ENCODE measurements at regions not wholly inside any gene's neighbourhood (a gene's known extent, or its start where the extent isn't known, plus 50 kb on each side); places are given as distances from the start of the nearest gene placed in this dataset.

DNA sequence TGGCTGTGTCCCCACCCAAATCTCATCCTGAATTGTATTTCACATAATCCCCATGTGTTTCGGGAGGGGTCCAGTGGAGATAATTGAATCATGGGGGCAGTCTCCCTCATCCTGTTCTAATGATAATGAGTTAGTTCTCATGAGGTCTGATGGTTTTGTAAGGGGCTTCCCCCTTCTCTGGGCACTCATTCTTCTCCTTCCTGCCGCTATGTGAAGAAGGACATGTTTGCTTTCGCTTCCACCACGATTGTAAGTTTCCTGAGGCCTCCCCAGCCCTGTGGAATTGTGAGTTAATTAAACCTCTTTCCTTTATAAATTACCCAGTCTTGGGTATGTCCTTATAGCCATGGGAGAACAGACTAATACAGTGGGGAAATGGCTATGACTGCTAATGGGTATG lies 72.7 kb upstream of the ZNF648 start:
- Histone ChIP-seq H3K4me3 (replicated peaks in 1 of 4; ENCODE audit: control extremely low read depth in 1 of 4, insufficient read depth in 1 of 4, low read depth in 3 of 4, low read length in 4 of 4) (no peak overlapping the region), H3K9ac (ENCODE audit: insufficient read depth, low read length) (no peak overlapping the region), H2AFZ (ENCODE audit: low read length) (no peak overlapping the region), H3K9me3 (ENCODE audit: control insufficient read depth, insufficient read depth, low read depth, low read length) (no peaks in the 10 kb centered on the region), H3K36me3 (ENCODE audit: control insufficient read depth, insufficient read depth, low read length) (no peaks in the 10 kb centered on the region), H3K27ac (ENCODE audit: insufficient read depth, low read length) (no peak overlapping the region), H4K20me1 (ENCODE audit: control insufficient read depth, extremely low read depth, insufficient read depth, low read length) (no peaks in the 10 kb centered on the region), H3K79me2 (ENCODE audit: control insufficient read depth, insufficient read depth, low read length) (no peaks in the 10 kb centered on the region), H3K4me2 (ENCODE audit: extremely low read depth, insufficient read depth, low read length) (no peak overlapping the region), H3K27me3 (ENCODE audit: control insufficient read depth, insufficient read depth, low read length) (no peaks in the 10 kb centered on the region), H3K4me1 (ENCODE audit: control insufficient read depth, extremely low read depth, insufficient read depth, low read length) (no peaks in the 10 kb centered on the region)
- no peak for TF ChIP-seq EZH2 (IDR thresholded peaks at IDR 0.05; ENCODE audit: low read length, missing control alignments)
- TF ChIP-seq, protein P1, sequence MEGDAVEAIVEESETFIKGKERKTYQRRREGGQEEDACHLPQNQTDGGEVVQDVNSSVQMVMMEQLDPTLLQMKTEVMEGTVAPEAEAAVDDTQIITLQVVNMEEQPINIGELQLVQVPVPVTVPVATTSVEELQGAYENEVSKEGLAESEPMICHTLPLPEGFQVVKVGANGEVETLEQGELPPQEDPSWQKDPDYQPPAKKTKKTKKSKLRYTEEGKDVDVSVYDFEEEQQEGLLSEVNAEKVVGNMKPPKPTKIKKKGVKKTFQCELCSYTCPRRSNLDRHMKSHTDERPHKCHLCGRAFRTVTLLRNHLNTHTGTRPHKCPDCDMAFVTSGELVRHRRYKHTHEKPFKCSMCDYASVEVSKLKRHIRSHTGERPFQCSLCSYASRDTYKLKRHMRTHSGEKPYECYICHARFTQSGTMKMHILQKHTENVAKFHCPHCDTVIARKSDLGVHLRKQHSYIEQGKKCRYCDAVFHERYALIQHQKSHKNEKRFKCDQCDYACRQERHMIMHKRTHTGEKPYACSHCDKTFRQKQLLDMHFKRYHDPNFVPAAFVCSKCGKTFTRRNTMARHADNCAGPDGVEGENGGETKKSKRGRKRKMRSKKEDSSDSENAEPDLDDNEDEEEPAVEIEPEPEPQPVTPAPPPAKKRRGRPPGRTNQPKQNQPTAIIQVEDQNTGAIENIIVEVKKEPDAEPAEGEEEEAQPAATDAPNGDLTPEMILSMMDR (conservative IDR thresholded peaks at IDR 0.05 in 1 of 2, IDR thresholded peaks at IDR 0.05 in 1 of 2; ENCODE audit: low read depth in 1 of 2, low read length in 2 of 2) = no peak
- no peak for DNase-seq (ENCODE audit: low read depth in 2 of 2)

GRCh38 chr1:182133181-182133580 lies 71.7 kb upstream of the ZNF648 start:
- H3K9ac ChIP-seq (ENCODE audit: insufficient read depth, low read length) = no peak overlapping the region
- no peak for DNase-seq (ENCODE audit: low read depth in 2 of 2)
- no peaks in the 10 kb centered on the region for H3K27me3 ChIP-seq (ENCODE audit: control insufficient read depth, insufficient read depth, low read length)
- no peak overlapping the region for H3K4me2 ChIP-seq (ENCODE audit: extremely low read depth, insufficient read depth, low read length)
- H3K9me3 ChIP-seq (ENCODE audit: control insufficient read depth, insufficient read depth, low read depth, low read length) = no peaks in the 10 kb centered on the region
- no peak for TF ChIP-seq EZH2 (IDR thresholded peaks at IDR 0.05; ENCODE audit: low read length, missing control alignments)
- TF ChIP-seq, protein P1 (conservative IDR thresholded peaks at IDR 0.05 in 1 of 2, IDR thresholded peaks at IDR 0.05 in 1 of 2; ENCODE audit: low read depth in 1 of 2, low read length in 2 of 2) = no peak
- no peak overlapping the region for H3K4me3 ChIP-seq (replicated peaks in 1 of 4; ENCODE audit: control extremely low read depth in 1 of 4, insufficient read depth in 1 of 4, low read depth in 3 of 4, low read length in 4 of 4)
- no peaks in the 10 kb centered on the region for H3K36me3 ChIP-seq (ENCODE audit: control insufficient read depth, insufficient read depth, low read length)
- H3K79me2 ChIP-seq (ENCODE audit: control insufficient read depth, insufficient read depth, low read length) = no peaks in the 10 kb centered on the region
- no peaks in the 10 kb centered on the region for H3K4me1 ChIP-seq (ENCODE audit: control insufficient read depth, extremely low read depth, insufficient read depth, low read length)
- H3K27ac ChIP-seq (ENCODE audit: insufficient read depth, low read length) = no peak overlapping the region
- no peak overlapping the region for H2AFZ ChIP-seq (ENCODE audit: low read length)
- no peaks in the 10 kb centered on the region for H4K20me1 ChIP-seq (ENCODE audit: control insufficient read depth, extremely low read depth, insufficient read depth, low read length)

GRCh38 chr1:182129398-182129797 lies 67.9 kb upstream of the ZNF648 start:
- Histone ChIP-seq H3K27ac (ENCODE audit: insufficient read depth, low read length) (no peak overlapping the region), H2AFZ (ENCODE audit: low read length) (no peak overlapping the region), H3K4me3 (replicated peaks in 1 of 4; ENCODE audit: control extremely low read depth in 1 of 4, insufficient read depth in 1 of 4, low read depth in 3 of 4, low read length in 4 of 4) (no peak overlapping the region), H4K20me1 (ENCODE audit: control insufficient read depth, extremely low read depth, insufficient read depth, low read length) (no peaks in the 10 kb centered on the region), H3K9ac (ENCODE audit: insufficient read depth, low read length) (no peak overlapping the region), H3K4me1 (ENCODE audit: control insufficient read depth, extremely low read depth, insufficient read depth, low read length) (no peaks in the 10 kb centered on the region), H3K4me2 (ENCODE audit: extremely low read depth, insufficient read depth, low read length) (no peak overlapping the region), H3K27me3 (ENCODE audit: control insufficient read depth, insufficient read depth, low read length) (no peaks in the 10 kb centered on the region), H3K36me3 (ENCODE audit: control insufficient read depth, insufficient read depth, low read length) (no peaks in the 10 kb centered on the region), H3K79me2 (ENCODE audit: control insufficient read depth, insufficient read depth, low read length) (no peaks in the 10 kb centered on the region), H3K9me3 (ENCODE audit: control insufficient read depth, insufficient read depth, low read depth, low read length) (no peaks in the 10 kb centered on the region)
- TF ChIP-seq, protein P1 (conservative IDR thresholded peaks at IDR 0.05 in 1 of 2, IDR thresholded peaks at IDR 0.05 in 1 of 2; ENCODE audit: low read depth in 1 of 2, low read length in 2 of 2) = no peak
- no peak for TF ChIP-seq EZH2 (IDR thresholded peaks at IDR 0.05; ENCODE audit: low read length, missing control alignments)
- DNase-seq (ENCODE audit: low read depth in 2 of 2) = no peak
